Erythroblast (primary cell): ENCODE measurements at regions not wholly inside any gene's neighbourhood (a gene's known extent, or its start where the extent isn't known, plus 50 kb on each side); places are given as distances from the start of the nearest gene placed in this dataset.

ENCODE experiments used
- DNase-seq, 2 experiments: peaks; one replicate each; lab custom pipeline; 2025; lab: John Stamatoyannopoulos, UW
- GATA1 ChIP-seq: IDR thresholded peaks from 2 replicates; pipeline ENCODE4 v1.6.1; 2011; ENCODE audit warnings: low read depth, mild to moderate bottlenecking, control low read depth, low read length, moderate library complexity
- POLR2A ChIP-seq: IDR thresholded peaks from 2 replicates; pipeline ENCODE4 v1.6.1; 2011; ENCODE audit warnings: mild to moderate bottlenecking, low read length

GRCh38 chr2:20925265-20925889, 102.5 kb upstream of the LDAH start:
- TF ChIP-seq POLR2A (no peak), GATA1 (no peak)
- DNase-seq, result peak in 1 of 2 experiments; percentile 7

GRCh38 chr2:20919297-20919800, 96.4 kb upstream of the LDAH start:
- TF ChIP-seq POLR2A, result no peak
- no peak for TF ChIP-seq GATA1
- DNase-seq, result no peak

GRCh38 chr2:20917719-20918572, 95.0 kb upstream of the LDAH start:
- DNase-seq, result no peak
- TF ChIP-seq GATA1 (no peak), POLR2A (no peak)

- no peak for TF ChIP-seq POLR2A
- no peak for TF ChIP-seq GATA1
- no peak for DNase-seq
Measured at GRCh38 chr2:20917287-20917660, 94.4 kb upstream of the LDAH start.

GRCh38 chr2:20916604-20917286, 93.8 kb upstream of the LDAH start:
- no peak for TF ChIP-seq GATA1
- TF ChIP-seq POLR2A, result no peak
- DNase-seq, result no peak

GRCh38 chr2:20915271-20915670, 92.4 kb upstream of the LDAH start:
- TF ChIP-seq POLR2A (no peak), GATA1 (no peak)
- no peak for DNase-seq

- DNase-seq, result no peak
- no peak for TF ChIP-seq POLR2A
- no peak for TF ChIP-seq GATA1
Measured at GRCh38 chr2:20914771-20915170, 91.9 kb upstream of the LDAH start.

GRCh38 chr2:20914087-20914486, 91.2 kb upstream of the LDAH start:
- DNase-seq, result no peak
- TF ChIP-seq POLR2A (no peak), GATA1 (no peak)

- DNase-seq, result no peak
- no peak for TF ChIP-seq GATA1
- TF ChIP-seq POLR2A, result no peak
Measured at GRCh38 chr2:20913491-20913890, 90.6 kb upstream of the LDAH start.

- DNase-seq, result no peak
- TF ChIP-seq POLR2A (no peak), GATA1 (no peak)
Measured at GRCh38 chr2:20900052-20900636, 77.2 kb upstream of the LDAH start.

GRCh38 chr2:20897874-20898453, 75.1 kb upstream of the LDAH start:
- no peak for DNase-seq
- no peak for TF ChIP-seq GATA1
- TF ChIP-seq POLR2A, result no peak

- DNase-seq, result no peak
- no peak for TF ChIP-seq GATA1
- no peak for TF ChIP-seq POLR2A
Measured at GRCh38 chr2:20897047-20897446, 74.1 kb upstream of the LDAH start.

GRCh38 chr2:20884829-20885228, 61.9 kb upstream of the LDAH start:
- no peak for DNase-seq
- no peak for TF ChIP-seq GATA1
- no peak for TF ChIP-seq POLR2A
